Endothelial cell (in vitro differentiated cells): ENCODE measurements at regions not wholly inside any gene's neighbourhood (a gene's known extent, or its start where the extent isn't known, plus 50 kb on each side); places are given as distances from the start of the nearest gene placed in this dataset.

Experiments
- DNase-seq: peaks from one replicate; pipeline ENCODE4 v3.0.0; 2021; ENCODE audit warnings: low spot score
- H3K27ac Mint-ChIP-seq: one replicate; pipeline ENCODE4 v1.8.0; 2021; ENCODE audit warnings: mixed read lengths, inconsistent platforms; ENCODE audit not compliant: unreplicated experiment
- H3K27me3 Mint-ChIP-seq: one replicate; pipeline ENCODE4 v1.8.0; 2021; ENCODE audit warnings: mild to moderate bottlenecking, moderate library complexity, mixed read lengths, inconsistent platforms; ENCODE audit not compliant: unreplicated experiment
- H3K36me3 Mint-ChIP-seq: one replicate; pipeline ENCODE4 v1.8.0; 2021; ENCODE audit warnings: mild to moderate bottlenecking, low read depth, mixed read lengths, inconsistent platforms; ENCODE audit not compliant: unreplicated experiment
- H3K4me1 Mint-ChIP-seq: one replicate; pipeline ENCODE4 v1.8.0; 2021; ENCODE audit warnings: mild to moderate bottlenecking, mixed read lengths, inconsistent platforms; ENCODE audit not compliant: unreplicated experiment
- H3K4me3 Mint-ChIP-seq: one replicate; pipeline ENCODE4 v1.8.0; 2021; ENCODE audit warnings: mild to moderate bottlenecking, mixed read lengths, inconsistent platforms; ENCODE audit not compliant: unreplicated experiment
- H3K9me3 Mint-ChIP-seq: one replicate; pipeline ENCODE4 v1.8.0; 2021; ENCODE audit warnings: mixed read lengths, inconsistent platforms; ENCODE audit not compliant: unreplicated experiment
- CTCF ChIP-seq: fragments of 200-600 bp; sonication (generic); IDR thresholded peaks from one replicate; pipeline ENCODE4 v1.5.0; 2021; ENCODE audit warnings: antibody characterized with exemption; ENCODE audit not compliant: unreplicated experiment

GRCh38 chr15:96622714-96623113, 292.2 kb downstream of the NR2F2 start:
- Mint-ChIP-seq H3K27me3 (no peaks in the 10 kb centered on the region), H3K4me1 (no peaks in the 10 kb centered on the region), H3K4me3 (no peak overlapping the region), H3K9me3 (no peaks in the 10 kb centered on the region), H3K27ac (no peak overlapping the region), H3K36me3 (no peaks in the 10 kb centered on the region)
- DNase-seq, result no peak
- no peak for TF ChIP-seq CTCF

- Mint-ChIP-seq H3K4me3 (no peak overlapping the region), H3K4me1 (no peaks in the 10 kb centered on the region), H3K27ac (no peak overlapping the region), H3K9me3 (no peaks in the 10 kb centered on the region), H3K27me3 (no peaks in the 10 kb centered on the region), H3K36me3 (no peaks in the 10 kb centered on the region)
- DNase-seq, result no peak
- no peak for TF ChIP-seq CTCF
These were observed 294.8 kb downstream of the NR2F2 start for GRCh38 chr15:96625256-96625655.

GRCh38 chr15:96627031-96627568, 296.6 kb downstream of the NR2F2 start:
- TF ChIP-seq CTCF, result no peak
- no peaks in the 10 kb centered on the region for H3K4me1 Mint-ChIP-seq
- no peaks in the 10 kb centered on the region for H3K9me3 Mint-ChIP-seq
- no peaks in the 10 kb centered on the region for H3K27me3 Mint-ChIP-seq
- no peak overlapping the region for H3K4me3 Mint-ChIP-seq
- H3K36me3 Mint-ChIP-seq, result no peaks in the 10 kb centered on the region
- DNase-seq, result no peak
- no peak overlapping the region for H3K27ac Mint-ChIP-seq

- Mint-ChIP-seq H3K36me3 (no peaks in the 10 kb centered on the region), H3K4me3 (no peak overlapping the region), H3K4me1 (no peaks in the 10 kb centered on the region)
These were observed 299.0 kb downstream of the NR2F2 start for GRCh38 chr15:96629511-96629910.

GRCh38 chr15:96638793-96639192, 308.3 kb downstream of the NR2F2 start:
- no peak for TF ChIP-seq CTCF
- H3K27me3 Mint-ChIP-seq, result no peaks in the 10 kb centered on the region
- no peak overlapping the region for H3K27ac Mint-ChIP-seq
- DNase-seq, result no peak
- H3K4me1 Mint-ChIP-seq, result no peaks in the 10 kb centered on the region
- no peak overlapping the region for H3K4me3 Mint-ChIP-seq
- no peaks in the 10 kb centered on the region for H3K36me3 Mint-ChIP-seq
- H3K9me3 Mint-ChIP-seq, result no peaks in the 10 kb centered on the region

More at GRCh38 chr15:96629511-96629910, 299.0 kb downstream of the NR2F2 start:
- Mint-ChIP-seq H3K27ac (no peak overlapping the region), H3K27me3 (no peaks in the 10 kb centered on the region), H3K9me3 (no peaks in the 10 kb centered on the region)
- DNase-seq, result no peak
- TF ChIP-seq CTCF, result no peak
